Neural progenitor cell (in vitro differentiated cells): ENCODE measurements at regions not wholly inside any gene's neighbourhood (a gene's known extent, or its start where the extent isn't known, plus 50 kb on each side); places are given as distances from the start of the nearest gene placed in this dataset.
"Not testable (repeated sequence)": the region's sequence is repeated elsewhere in the genome, so short reads cannot be mapped to it uniquely, and the experiment has no call there.

Experiments used
- CTCF ChIP-seq: fragments of 200-600 bp; sonication (generic); IDR thresholded peaks from 2 replicates; pipeline ENCODE4 v1.5.1; 2017; ENCODE audit warnings: antibody characterized with exemption, mild to moderate bottlenecking
- EZH2 ChIP-seq: fragments of 200-600 bp; sonication (generic); IDR thresholded peaks from 2 replicates; pipeline ENCODE4 v1.6.1; 2017; ENCODE audit warnings: antibody characterized with exemption, mild to moderate bottlenecking, moderate library complexity
- EZH2phosphoT487 ChIP-seq: fragments of 200-600 bp; sonication (generic); IDR thresholded peaks from 2 replicates; pipeline ENCODE4 v1.6.1; 2017; ENCODE audit warnings: antibody characterized with exemption

- not testable (repeated sequence) for TF ChIP-seq EZH2, CTCF, EZH2phosphoT487
Observed at GRCh38 chr9:42341860-42342259, 158.4 kb downstream of the SPATA31A6 start.
